Stimulated activated CD4-positive, alpha-beta T cell treated with anti-CD3 and anti-CD28 coated beads, Interleukin-12 subunit alpha, Interleukin-12 subunit beta, amount 100 ng/mL, for 48 hours (primary cell): ENCODE measurements at regions not wholly inside any gene's neighbourhood (a gene's known extent, or its start where the extent isn't known, plus 50 kb on each side); places are given as distances from the start of the nearest gene placed in this dataset.

Source experiments
- DNase-seq, 3 donors: peaks; one replicate each; pipeline ENCODE4 v3.0.0-alpha.2; 2020; ENCODE audit warnings: low read depth in 2 of 3, low spot score in 1 of 3

DNA sequence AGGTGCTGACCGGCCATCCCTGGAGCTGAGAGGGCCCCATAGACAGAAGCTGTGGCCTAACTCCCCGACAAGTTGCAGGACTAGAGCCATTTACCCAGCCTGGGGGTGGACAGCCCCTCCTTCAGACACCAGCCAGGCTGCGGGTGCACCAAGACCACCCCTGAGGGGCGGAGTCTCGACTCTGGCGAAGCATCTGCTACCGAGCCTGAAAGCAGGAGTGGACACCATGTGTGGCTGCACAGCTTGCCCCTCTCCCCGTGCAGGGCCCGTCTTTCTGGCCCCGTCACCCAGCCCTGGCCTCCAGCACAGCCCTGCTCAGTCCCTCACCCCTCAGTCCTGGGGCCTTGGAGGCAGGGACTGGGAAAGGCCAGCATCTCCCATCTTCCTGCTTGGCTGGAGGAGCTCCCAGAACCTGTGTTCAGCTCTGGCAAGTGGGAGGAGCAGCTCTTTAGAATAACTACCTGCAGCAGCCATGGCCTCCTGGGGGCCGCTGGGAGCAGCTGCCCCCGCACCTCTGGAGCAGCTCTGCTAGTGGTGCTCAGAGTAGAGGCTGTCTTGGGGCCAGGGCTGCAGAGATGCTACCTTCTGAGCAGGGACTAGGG is 275.8 kb downstream of the NDUFA10 start:
- no peak for DNase-seq

DNA sequence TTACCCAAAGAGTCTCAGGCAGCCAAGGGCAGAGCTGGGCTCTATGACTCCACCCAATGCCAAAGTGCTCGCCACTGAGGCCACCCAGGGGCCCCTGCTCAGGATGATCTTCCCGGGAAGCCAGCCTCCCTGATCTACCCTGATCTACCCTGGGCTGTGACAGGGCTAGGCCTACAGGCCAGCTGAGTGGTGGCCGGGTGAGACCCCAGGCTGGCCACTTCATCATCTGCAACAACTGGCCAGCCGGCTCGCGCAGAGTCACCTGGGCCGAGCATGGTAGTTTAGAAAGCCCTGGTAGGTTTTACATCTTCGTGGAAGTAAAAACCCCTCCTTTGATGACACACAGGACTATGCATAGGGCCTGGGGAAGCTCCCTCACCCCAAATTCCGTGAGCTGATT is 276.3 kb downstream of the NDUFA10 start:
- no peak for DNase-seq

DNA sequence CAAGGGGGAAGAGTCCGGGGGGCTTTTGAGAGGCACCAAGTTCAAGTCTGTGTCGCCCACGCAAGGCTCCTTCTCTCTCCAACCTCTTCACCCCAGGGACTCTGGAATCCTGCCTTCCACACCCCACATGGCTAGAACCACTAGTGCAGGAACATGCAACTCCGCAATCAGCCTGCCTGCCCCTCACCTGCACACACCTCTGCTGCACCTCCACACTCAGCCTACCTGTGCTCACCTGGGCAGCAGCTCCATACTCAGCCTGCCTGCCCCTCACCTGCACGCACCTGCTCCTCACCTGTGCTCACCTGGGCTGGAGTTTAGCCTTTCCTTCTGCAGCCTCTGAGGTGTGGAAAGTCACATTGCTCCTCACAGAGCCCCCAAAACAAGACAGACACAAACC is 277.4 kb downstream of the NDUFA10 start:
- no peak for DNase-seq

DNA sequence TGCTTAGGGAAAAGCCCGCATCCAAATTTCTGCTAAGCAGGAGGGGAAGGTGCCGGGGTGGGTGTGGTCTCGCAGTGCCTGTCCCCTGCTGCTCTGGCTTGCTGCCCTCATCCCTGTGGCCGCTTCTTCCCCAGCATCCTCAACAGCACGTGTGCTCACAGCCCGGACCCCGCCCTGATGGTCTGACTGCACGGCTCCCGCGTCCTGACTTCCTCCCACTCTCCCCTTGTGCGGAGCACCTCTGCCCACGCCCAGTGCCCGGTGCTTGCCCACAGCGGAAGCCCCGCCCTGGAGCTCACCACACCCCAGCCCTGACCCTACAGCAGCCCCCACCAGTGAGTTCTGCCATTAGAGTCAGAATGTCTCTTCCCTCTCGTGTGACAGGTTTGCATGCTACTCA is 277.9 kb downstream of the NDUFA10 start:
- no peak for DNase-seq

DNA sequence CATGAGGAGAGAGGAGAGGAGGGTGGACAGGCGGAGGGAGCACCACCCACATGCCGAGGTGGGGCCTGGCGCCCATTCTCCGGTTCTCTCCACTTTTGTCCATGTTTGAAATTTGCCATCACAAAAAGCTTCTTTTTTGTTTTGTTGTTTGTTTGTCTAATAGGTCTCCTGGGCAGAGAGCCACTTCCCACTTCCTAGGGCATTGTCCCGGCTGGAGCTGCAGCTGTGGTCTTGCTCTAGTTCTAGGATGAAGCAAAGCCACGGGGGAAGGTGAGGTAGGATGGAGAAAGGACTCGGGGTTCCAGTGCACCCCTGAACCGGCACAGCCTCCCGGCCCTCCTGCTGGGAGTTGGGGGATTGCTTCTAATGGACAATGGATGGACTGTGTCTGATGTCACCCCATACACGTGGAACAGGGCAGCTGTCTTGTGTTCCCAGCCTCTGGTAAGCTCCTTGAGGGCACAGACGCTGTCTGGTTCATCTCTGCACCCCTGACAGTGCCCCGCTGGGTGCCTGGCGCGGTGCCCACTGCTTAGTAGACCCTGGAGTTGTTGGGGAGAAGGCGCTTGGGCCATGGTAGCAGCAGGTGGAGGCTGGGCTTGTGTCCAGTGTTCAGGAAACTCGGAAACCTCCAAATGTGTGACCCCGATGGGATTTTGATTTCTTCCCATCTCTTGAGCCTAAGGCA is 278.4 kb downstream of the NDUFA10 start:
- no peak for DNase-seq

DNA sequence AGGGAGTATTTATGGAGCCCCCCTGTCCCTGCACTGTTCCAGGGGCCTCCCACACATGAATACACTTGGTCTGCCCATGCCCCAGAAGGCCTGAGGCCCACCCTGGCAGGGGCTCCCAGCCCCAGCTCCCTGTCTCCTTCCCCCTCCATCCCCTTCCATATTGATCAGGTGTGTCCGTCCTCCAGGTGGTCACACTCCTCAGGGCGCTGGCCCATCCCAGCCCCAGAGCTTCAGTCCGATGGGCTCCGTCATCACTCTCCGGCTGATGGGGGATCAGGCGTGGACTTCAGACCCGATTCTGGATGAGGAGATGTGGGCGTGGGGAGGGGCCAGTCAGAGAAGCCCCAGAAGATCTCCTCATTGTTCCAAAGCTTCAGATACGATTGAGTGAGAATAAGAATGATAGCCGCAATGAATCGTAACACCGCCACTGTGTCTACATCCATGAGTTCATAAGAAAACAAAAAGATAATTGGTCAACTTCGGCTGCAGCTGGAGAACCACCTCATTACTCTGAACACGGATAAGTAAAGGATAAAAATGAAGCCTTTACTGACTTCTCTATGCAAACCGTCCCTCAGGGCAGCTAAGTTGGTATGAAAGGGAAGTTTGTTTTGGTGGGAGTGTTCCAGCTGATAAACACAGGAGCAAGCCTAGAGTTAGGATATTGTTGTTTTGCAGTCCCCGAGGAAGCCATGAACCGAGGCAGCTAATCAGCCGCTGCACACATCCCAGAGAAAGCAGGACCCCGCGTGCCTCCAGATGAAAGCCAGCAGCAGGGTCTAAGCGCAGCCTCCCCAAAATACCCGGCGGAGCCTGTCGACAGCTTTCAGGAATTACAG is 279.5 kb downstream of the NDUFA10 start:
- DNase-seq = no peak

DNA sequence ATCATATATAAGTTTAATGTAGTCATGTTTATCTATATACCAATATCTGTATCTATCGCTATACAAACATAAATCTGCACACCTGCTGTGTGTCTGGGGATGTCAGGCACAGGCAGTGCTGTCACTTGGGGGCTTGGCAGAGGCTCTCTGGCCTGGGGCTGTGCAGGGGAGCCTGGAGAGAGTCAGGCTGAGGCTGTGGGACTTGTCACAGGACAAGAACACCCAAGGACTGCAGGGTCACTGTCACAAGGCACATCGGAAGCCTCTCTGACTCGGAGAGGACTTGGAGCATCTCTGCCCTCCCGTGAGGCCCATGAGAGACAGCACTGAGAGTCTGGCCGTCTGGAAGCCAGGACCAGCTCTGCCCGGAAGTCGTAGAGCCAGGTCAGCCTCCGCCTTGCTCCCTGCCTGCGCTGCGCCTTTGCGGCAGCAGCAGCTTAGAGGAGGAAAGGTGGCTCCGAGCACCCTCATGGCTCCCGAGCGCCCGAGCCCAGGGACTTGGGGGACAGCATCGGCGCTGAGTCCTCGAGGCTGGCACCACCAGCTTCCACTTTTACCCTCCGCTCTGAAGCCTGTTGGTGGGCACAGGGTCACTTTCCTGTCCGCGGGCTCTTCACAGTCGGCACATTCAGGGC is 280.3 kb downstream of the NDUFA10 start:
- DNase-seq = no peak

DNA sequence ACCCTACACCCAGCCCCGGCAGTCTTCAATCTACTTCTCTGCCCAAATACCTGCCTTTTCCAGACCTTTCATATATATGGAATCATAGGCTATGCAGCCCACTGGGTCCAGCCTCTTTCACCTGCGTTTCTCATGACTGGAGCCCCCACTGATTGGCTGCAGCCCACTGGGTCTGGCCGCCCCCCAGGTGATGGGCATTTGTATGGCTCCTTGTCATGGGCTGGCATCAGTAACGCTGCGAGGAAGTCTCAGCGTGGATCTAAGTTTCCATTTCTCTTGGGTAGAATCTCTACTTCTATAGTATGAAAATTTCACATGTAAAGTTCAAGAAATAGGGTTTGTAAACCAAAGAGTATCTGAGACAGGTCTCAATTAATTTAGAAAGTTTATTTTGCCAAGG is 281.9 kb downstream of the NDUFA10 start:
- no peak for DNase-seq

DNA sequence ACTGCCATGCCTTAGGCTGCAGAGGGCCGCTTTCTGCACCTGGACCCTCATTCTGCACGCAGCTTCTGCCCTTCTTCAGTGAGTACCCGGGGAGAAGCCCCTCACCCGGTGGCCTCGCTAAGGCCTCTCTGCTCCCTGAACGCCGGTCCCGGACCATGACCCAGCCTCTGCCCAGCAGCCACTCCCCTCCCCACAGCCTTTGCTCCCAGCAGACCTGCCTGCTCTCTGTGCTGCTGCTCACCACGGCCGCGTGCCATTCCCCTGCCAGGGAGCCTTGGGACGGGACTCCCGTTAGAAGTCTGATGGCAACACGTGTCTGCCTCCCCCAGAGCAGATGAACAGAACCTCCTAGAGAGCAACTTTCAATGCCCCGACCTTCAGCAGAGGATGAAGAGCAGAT is 282.8 kb downstream of the NDUFA10 start:
- DNase-seq = no peak

DNA sequence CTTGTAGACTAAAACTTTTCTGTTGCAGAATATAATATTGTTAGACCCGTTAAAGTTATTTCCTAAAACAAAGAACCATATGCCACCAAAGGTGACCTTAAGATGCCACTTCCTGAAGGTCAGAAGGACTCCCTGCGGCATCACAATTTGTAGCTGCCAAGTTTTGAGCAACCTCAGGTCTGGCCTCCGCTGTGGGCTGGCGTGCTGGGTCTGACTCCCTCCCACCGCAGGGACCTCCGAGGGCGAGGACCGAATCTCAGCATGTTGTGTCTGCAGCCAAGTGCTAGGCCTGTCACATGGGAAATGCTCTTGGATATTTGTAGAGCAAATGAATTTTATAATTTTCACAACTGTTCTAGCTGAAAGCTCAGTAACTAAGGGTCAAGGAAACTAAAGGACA is 285.9 kb downstream of the NDUFA10 start:
- DNase-seq = no peak

DNA sequence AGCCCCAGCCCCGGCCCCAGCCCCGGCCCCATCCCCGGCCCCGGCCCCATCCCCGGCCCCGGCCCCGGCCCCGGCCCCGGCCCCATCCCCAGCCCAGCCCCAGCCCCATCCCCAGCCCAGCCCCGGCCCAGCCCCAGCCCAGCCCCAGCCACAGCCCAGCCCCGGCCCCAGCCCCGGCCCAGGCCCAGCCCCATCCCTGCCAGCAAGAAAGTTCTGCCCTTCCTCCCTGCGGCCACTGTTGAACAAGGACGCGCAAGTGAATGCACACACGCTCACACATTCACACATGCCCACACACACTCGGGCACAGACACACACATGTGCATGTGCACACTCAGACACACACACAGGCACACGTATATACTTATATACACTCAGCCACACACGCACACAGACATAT is 287.0 kb downstream of the NDUFA10 start:
- DNase-seq = no peak

DNA sequence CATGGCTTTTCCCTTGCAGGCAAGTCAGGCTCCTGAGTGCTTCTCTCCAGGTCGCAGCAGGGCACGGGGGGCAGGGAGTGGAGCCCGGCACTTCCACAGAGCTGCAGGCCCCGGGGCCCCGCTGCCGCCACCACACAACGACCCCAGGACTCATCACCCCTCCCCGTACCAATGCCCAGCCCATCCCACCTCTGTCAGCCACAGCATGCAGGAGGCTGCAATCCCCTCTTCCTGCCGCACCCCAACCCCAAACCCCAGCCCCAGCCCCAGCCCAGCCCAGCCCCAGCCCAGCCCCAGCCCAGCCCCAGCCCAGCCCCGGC is 288.0 kb downstream of the NDUFA10 start:
- no peak for DNase-seq

DNA sequence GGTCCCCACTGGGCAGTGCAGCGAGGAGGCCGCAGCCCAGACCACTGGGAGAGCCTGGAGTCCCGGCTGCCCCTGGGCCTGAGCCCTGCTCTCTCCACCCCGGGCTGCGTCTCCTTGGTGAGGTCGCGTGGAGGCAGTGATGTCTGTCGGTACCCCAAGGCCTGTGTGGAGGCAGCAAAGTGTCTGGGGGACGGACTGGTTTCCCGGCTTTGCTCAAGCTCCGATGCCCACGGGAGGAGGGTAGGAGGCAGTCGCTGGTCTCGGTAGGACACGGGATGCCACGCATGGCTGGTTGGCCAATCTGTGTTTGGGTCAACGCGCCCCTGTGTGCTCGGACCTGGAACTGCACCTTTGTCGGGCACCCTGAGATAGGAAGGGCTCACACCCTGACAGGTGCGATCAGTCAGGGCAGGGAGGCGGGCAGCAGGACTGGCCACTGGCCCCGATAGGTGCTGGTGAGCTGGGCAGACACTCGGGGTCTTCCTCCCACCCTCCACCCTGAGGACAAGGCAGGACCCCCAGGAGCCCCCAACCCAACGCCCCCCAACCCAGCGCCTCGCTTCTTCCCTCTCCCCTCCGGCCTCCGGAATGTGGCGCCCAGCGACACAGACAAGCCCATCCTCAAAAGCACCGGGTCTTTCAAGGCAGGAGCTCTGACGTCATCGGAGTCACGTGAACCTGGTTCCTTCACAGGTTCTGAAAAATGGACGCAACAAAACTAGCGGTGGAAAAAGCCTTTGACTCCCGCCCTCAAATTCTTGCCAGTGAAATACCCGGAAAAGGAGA is 288.6 kb downstream of the NDUFA10 start:
- no peak for DNase-seq

DNA sequence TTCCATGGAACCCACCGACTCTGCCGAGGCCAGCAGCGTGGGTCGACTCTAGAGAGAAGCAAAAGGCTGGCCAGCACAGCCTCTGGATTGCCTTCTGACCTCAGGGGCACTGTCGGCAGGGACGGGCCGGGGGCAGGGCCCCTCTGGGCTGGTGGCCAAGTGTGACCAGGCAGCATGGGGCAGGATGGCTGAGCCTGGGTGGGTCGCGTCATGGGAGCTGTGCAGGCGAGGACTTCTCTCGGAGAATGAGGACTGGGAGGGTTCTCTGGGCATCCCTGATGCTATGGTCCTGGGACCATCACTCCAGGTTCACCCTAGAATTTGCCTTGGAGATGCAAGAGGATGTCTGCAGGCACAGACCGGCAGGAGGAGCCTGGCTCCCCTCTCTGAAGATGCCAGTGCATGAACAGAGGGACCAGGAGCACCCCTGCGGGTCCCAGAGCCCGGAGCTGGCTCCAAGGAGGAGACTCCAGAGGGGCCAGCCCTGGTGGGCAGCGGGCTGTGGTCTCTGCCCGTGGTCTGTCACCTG is 289.2 kb downstream of the NDUFA10 start:
- DNase-seq = no peak

DNA sequence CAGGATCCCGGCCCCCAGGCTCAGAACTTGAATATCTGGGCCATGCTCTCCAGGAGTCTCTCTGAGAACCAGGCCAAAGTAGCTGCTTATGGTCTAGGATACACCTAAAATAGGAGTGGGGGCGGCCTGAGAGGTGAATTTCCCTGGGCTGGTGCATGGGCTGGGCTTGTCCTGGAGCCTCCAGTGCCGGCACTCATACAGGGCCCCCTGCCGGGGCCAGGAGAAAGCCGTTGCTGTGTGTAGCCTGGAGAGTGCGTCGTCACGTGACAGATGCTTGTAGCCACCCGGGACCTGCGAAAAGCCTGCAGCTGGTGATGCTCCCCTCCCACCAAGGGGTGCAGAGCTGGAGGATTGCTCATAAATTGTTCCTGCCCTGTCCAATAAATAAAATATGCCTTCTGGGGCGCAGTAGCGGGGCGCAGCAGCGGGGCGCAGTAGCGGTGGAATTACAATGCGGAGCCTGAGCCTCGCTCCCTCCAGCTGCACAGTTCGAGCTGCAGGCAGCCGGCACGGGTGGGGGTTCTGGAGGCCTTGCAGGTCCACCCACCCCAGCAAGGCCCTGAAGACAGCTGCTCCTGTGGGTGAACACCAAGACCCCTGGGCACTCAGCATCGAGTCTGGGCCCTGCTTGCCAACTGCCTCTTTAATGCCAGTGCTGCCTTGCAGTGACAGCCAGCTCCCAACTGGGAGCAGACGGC is 289.9 kb downstream of the NDUFA10 start:
- no peak for DNase-seq

DNA sequence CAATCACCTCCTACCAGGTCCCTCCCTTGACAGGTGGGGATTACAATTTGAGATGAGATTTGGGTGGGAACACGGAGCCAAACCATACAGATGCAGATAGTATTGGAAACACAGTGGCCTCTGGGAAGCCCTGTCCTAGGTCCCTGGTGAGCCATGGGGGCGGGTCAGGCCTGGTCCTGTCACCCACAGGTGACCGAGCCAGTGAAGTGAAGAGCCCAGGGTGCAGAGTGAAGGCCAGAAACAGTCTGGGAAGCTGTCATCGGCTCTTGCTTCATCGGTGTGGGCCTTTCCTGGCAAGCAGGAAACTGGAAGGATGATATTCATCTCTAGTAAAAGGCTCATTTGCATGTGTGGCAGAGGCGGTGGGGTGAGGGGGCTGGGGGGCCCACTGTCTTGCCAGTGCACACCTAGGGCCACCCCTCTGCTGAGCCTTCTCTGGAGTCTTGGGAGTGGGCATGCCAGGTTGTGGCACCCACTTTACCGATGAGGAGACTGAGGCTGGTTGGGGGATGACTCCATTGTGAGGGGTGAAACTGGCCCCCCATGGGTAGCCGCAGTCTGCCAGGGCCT is 290.6 kb downstream of the NDUFA10 start:
- no peak for DNase-seq

DNA sequence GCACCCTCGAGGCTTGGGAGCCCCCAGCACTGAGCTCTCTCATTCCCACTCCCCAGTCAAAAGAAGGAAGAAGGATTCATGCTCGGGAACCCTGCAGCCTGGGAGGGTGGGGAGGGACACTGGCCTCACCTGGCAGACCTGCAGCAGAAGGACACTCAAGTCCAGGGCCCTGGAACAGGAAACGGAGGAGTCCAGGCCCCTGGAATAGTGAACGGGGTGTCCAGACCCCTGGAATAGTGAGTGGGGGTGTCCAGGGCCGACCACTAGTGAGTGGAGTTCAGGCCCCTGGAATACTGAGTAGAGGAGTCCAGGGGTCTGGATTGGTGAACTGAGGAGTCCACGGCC is 292.5 kb downstream of the NDUFA10 start:
- DNase-seq = no peak

DNA sequence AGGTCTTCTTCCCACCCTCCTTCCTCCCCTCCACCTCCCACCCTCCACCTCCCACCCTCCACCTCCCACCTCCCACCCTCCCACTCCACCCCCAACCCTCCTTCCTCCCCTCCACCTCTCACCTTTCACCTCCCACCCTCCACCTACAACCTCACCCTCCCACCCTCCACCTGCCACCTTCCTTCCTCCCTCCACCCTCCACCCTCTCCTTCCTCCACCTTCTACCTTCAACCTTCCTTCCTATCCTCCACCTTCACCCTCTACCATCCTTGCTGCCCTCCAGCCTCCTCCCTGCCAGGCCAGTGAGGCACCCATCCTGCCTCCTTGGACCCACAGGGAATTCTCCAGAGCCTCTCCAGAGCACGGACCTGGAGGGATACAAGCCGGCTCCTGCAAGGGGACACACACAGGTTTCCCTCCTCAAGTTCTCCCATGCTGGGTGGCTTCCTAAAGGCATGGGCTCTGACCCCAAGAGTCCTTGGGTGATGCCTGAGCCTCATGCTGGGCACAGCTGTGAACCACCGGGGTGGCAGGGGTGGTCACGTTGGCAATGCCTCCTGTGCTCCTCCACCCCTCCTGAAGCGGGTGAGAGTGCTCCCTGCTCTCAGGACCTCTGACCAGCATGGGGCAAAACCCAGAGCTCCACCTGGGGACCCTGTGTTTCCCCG is 293.0 kb downstream of the NDUFA10 start:
- no peak for DNase-seq

DNA sequence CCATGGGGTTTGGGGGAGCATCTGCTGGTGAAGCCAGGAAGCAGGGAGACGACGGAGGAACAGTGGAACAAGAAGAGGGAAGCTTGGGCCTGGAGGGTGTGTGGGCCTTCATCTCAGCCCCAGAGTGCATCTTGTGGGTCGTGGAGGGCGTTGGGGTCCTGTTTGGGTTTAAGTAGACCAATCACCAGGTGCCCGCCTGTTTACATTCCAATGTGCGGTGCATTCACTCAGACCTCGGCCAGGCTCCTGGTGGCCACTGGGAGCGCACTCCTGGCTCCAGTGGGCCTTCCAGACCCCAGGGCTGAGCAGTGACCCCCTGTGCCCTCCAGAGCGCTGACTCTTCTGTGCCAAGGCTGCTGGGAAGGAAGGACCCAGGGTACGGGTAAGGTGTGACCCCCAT is 293.7 kb downstream of the NDUFA10 start:
- DNase-seq = no peak

DNA sequence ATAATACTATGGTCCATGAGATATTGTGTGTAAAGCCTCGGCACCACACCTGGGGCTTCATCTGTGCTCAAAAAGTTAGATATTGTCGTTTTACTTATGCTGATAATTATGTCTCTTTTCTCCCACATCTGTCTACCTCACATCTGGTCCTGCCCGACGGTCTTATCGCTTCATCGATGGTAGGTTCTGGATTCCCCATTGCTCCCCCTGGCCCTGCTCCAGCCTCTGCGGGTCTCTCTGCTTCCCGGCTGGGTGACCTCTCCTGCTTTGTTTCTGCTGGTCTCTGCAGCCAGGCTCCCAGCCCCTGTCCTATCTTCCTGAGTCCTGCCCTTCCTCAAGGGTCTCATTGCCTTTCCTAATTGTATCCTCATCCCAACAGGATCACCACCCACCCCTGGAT is 294.2 kb downstream of the NDUFA10 start:
- DNase-seq = no peak
